Skeletal muscle satellite cell (primary cell): ENCODE measurements at regions not wholly inside any gene's neighbourhood (a gene's known extent, or its start where the extent isn't known, plus 50 kb on each side); places are given as distances from the start of the nearest gene placed in this dataset.
"Not testable (repeated sequence)": the region's sequence is repeated elsewhere in the genome, so short reads cannot be mapped to it uniquely, and the experiment has no call there.

Experiments
- H3K27me3 ChIP-seq: 2 replicates; pipeline ENCODE4 v1.7.0; 2013; ENCODE audit warnings: low read length; ENCODE audit not compliant: control insufficient read depth, insufficient read depth
- H3K36me3 ChIP-seq: 2 replicates; pipeline ENCODE4 v1.7.0; 2013; ENCODE audit warnings: mild to moderate bottlenecking, control low read depth, low read length; ENCODE audit not compliant: insufficient read depth
- H3K4me1 ChIP-seq: 2 replicates; pipeline ENCODE4 v1.7.0; 2013; ENCODE audit warnings: low read length; ENCODE audit not compliant: control insufficient read depth, insufficient read depth
- H3K4me2 ChIP-seq: 2 replicates; pipeline ENCODE4 v1.7.0; 2013; ENCODE audit warnings: mild to moderate bottlenecking, low read length
- H3K4me3 ChIP-seq: 2 replicates; pipeline ENCODE4 v1.7.0; 2013; ENCODE audit warnings: low read length
- H3K9ac ChIP-seq: 2 replicates; pipeline ENCODE4 v1.7.0; 2013; ENCODE audit warnings: mild to moderate bottlenecking, low read depth, low read length, moderate library complexity
- H3K9me3 ChIP-seq: replicated peaks from 2 replicates; pipeline ENCODE4 v1.7.0; 2013; ENCODE audit warnings: mild to moderate bottlenecking, control low read depth, low read length

- Histone ChIP-seq H3K4me3 (no peak overlapping the region), H3K9me3 (no peaks in the 10 kb centered on the region), H3K4me2 (no peak overlapping the region), H3K27me3 (no peaks in the 10 kb centered on the region), H3K9ac (no peak overlapping the region), H3K4me1 (no peaks in the 10 kb centered on the region), H3K36me3 (no peaks in the 10 kb centered on the region)
These were observed 1052.1 kb upstream of the PCDH10 start for GRCh38 chr4:132097041-132097440.

DNA sequence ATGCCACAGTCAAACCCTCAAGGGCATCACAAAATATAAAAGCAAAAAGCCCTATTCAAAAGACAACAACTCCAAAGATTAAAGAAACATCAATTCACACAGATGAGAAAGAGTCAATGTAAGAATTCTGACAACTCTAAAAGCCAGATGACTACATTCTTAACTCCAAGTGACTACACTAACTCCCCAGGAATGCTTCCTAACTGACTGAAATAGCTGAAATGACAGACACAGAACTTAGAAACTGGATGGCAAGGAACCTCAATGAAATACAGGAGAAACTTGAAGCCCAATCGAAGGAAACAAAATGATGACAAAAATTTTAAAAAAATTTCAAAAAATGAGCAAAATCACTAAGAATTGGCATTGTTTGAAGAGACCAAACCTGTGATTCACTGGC lies 1047.6 kb upstream of the PCDH10 start:
- Histone ChIP-seq H3K9ac (no peak overlapping the region), H3K27me3 (no peaks in the 10 kb centered on the region), H3K4me1 (no peaks in the 10 kb centered on the region), H3K36me3 (no peaks in the 10 kb centered on the region), H3K4me2 (no peak overlapping the region), H3K4me3 (no peak overlapping the region), H3K9me3 (no peaks in the 10 kb centered on the region)

DNA sequence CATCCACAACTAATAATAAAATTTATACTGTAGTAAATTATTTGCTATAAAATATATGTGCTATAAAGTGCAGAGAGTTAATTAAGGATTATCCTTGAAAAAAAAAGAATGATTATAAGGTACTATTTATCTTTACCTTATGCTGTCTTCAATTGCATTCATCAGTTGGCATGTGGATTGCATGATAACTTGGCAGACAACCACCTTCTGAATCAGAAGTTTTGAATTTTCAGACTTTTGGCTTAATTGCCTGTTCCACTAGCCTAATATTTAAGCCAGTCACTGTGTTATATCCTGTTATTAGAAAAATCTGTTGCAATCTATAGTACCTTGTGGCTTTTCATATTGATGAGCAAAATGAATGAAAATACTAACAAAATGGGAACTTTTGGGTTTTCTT lies 1040.3 kb upstream of the PCDH10 start:
- H3K4me3 ChIP-seq, result no peak overlapping the region
- H3K9ac ChIP-seq, result no peak overlapping the region
- no peaks in the 10 kb centered on the region for H3K9me3 ChIP-seq
- no peaks in the 10 kb centered on the region for H3K4me1 ChIP-seq
- no peaks in the 10 kb centered on the region for H3K27me3 ChIP-seq
- no peaks in the 10 kb centered on the region for H3K36me3 ChIP-seq
- H3K4me2 ChIP-seq, result no peak overlapping the region

- no peak overlapping the region for H3K4me3 ChIP-seq
- H3K4me1 ChIP-seq, result no peaks in the 10 kb centered on the region
- no peaks in the 10 kb centered on the region for H3K27me3 ChIP-seq
- no peak overlapping the region for H3K4me2 ChIP-seq
- no peaks in the 10 kb centered on the region for H3K36me3 ChIP-seq
- no peak overlapping the region for H3K9ac ChIP-seq
- H3K9me3 ChIP-seq, result no peaks in the 10 kb centered on the region
These were observed 1034.2 kb upstream of the PCDH10 start for GRCh38 chr4:132114885-132115284.

GRCh38 chr4:132122741-132123140 lies 1026.4 kb upstream of the PCDH10 start:
- H3K27me3 ChIP-seq, H3K4me2 ChIP-seq, H3K4me1 ChIP-seq, H3K9me3 ChIP-seq, H3K4me3 ChIP-seq, H3K9ac ChIP-seq, H3K36me3 ChIP-seq: not testable (repeated sequence)

DNA sequence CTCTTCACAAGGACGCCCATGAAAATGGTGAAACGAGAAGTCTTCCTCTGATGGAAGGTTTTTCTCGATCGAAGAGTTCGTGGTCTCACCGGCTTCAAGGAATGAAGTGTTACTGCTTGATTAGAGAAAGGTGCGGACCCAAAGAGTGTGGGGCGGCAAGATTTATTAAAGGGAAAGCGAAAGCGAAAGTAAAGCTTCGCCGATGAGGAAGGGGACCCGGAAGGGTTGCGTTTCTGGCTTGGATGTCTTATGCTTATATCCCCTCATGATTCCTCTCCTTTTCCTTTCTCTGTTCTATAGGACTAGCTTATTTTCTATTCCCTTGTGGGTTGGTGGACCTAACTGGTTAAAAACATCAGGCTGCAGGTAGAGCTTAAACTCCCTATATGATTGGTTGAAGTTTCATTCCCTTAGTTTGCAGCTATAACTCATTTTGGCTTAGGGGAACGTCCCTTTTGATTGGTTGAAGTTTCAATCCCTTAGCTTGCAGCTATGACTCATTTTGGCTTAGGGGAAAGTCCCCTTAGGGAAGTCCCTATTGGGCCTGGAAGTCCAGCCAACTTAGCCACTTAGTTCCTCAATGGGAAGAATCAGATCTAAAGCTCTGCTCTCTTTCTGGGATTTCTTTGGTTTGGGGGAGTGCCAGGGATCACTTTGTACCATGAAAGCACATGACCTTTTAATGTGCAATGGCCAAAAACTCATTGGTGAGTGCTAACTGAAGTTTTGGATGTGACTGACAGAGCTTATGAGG lies 1025.0 kb upstream of the PCDH10 start:
- H3K4me3 ChIP-seq, result no peak overlapping the region
- H3K27me3 ChIP-seq, result no peaks in the 10 kb centered on the region
- no peaks in the 10 kb centered on the region for H3K4me1 ChIP-seq
- no peak overlapping the region for H3K4me2 ChIP-seq
- no peaks in the 10 kb centered on the region for H3K36me3 ChIP-seq
- H3K9me3 ChIP-seq, result no peaks in the 10 kb centered on the region
- H3K9ac ChIP-seq, result no peak overlapping the region

DNA sequence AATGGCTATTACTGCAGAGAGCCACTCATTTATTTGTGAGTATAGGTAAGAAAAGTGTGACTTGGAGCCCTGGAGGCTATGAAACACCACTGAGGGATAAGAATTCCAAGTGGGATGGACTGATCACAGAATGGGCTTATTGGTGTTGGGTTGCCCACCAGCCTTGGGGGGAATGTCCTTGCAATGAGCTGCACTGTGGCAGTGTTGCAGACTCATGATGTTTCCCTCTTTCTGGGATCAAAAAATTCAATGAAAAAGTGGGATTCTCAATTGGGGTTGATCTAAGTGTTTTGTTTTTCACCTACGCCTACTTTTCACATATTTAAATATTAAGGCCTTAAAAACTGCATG lies 1024.5 kb upstream of the PCDH10 start:
- Histone ChIP-seq H3K27me3 (no peaks in the 10 kb centered on the region), H3K4me1 (no peaks in the 10 kb centered on the region), H3K4me3 (no peak overlapping the region), H3K36me3 (no peaks in the 10 kb centered on the region), H3K9ac (no peak overlapping the region), H3K4me2 (no peak overlapping the region), H3K9me3 (no peaks in the 10 kb centered on the region)

DNA sequence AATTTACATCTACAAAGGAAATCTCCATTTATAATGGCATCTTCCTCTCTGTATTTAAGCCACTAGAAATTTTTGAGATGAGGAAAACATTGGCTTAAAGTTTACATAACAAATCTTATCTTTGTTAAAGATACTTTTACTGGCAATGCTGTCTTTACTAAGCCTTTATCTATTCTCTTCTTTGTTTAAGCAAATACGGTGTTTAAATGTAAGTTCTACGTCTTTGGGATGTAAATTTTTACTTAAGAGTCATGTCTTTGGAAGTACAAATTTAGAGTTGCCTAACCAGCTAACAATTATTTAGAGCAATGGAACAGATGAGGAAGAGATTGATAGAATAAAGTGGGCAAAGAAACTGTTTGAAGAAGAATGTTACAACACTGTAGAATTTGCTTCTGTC lies 1024.0 kb upstream of the PCDH10 start:
- Histone ChIP-seq H3K36me3 (no peaks in the 10 kb centered on the region), H3K4me2 (no peak overlapping the region), H3K4me1 (no peaks in the 10 kb centered on the region), H3K9ac (no peak overlapping the region), H3K9me3 (no peaks in the 10 kb centered on the region), H3K4me3 (no peak overlapping the region), H3K27me3 (no peaks in the 10 kb centered on the region)

GRCh38 chr4:132132433-132132832 lies 1016.7 kb upstream of the PCDH10 start:
- H3K9me3 ChIP-seq, result no peaks in the 10 kb centered on the region
- no peak overlapping the region for H3K4me3 ChIP-seq
- no peak overlapping the region for H3K9ac ChIP-seq
- H3K4me1 ChIP-seq, result no peaks in the 10 kb centered on the region
- H3K36me3 ChIP-seq, result no peaks in the 10 kb centered on the region
- H3K27me3 ChIP-seq, result no peaks in the 10 kb centered on the region
- H3K4me2 ChIP-seq, result no peak overlapping the region

DNA sequence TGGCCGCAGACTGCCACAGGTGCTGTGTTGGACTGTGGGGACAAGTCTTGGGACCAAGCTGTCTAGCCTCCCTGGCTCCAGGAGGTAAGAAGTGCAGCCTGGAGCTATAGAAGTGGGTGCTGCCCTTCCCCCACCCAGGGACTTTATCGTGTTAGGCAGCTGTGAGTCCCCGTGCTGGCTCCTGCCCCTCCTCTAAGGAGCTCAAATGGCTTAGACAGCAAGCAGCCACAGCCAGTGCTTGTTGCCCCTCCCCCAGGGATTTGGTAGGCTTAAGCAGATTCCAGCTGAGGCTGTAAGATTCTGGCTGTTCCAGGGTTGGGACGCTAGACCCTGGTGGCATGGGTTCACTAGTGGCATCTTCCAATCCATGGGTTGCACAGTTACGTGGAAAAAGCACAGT lies 979.4 kb upstream of the PCDH10 start:
- H3K4me2 ChIP-seq, result no peak overlapping the region

GRCh38 chr4:132180020-132180427 lies 969.1 kb upstream of the PCDH10 start:
- Histone ChIP-seq H3K4me3 (no peak overlapping the region), H3K27me3 (no peaks in the 10 kb centered on the region), H3K4me1 (peaks cover 3% of the 10 kb centered on the region), H3K9ac (no peak overlapping the region), H3K9me3 (peaks cover 2% of the 10 kb centered on the region), H3K36me3 (no peaks in the 10 kb centered on the region), H3K4me2 (no peak overlapping the region)

More for the DNA sequence above, 979.4 kb upstream of the PCDH10 start:
- H3K27me3 ChIP-seq, result no peaks in the 10 kb centered on the region
- H3K9me3 ChIP-seq, result no peaks in the 10 kb centered on the region
- no peaks in the 10 kb centered on the region for H3K36me3 ChIP-seq
- no peak overlapping the region for H3K4me3 ChIP-seq
- no peak overlapping the region for H3K9ac ChIP-seq
- H3K4me1 ChIP-seq, result no peaks in the 10 kb centered on the region

GRCh38 chr4:132195176-132195575 lies 953.9 kb upstream of the PCDH10 start:
- Histone ChIP-seq H3K27me3 (no peaks in the 10 kb centered on the region), H3K9ac (no peak overlapping the region), H3K4me2 (no peak overlapping the region), H3K9me3 (no peaks in the 10 kb centered on the region), H3K36me3 (no peaks in the 10 kb centered on the region), H3K4me3 (no peak overlapping the region), H3K4me1 (no peaks in the 10 kb centered on the region)
